Fibroblast of skin of left biceps (primary cell): ENCODE measurements at regions not wholly inside any gene's neighbourhood (a gene's known extent, or its start where the extent isn't known, plus 50 kb on each side); places are given as distances from the start of the nearest gene placed in this dataset.
"Not testable (repeated sequence)": the region's sequence is repeated elsewhere in the genome, so short reads cannot be mapped to it uniquely, and the experiment has no call there.

ENCODE experiments used
- DNase-seq, 2 experiments: peaks; one replicate each; pipeline ENCODE4 v3.0.0-alpha.2; 2013; ENCODE audit warnings: low read depth in 2 of 2

GRCh38 chr5:9852671-9853070, 222.5 kb upstream of the TAS2R1 start:
- peak; percentile 13 to 21 for DNase-seq

GRCh38 chr5:9851458-9851857, 221.3 kb upstream of the TAS2R1 start:
- peak; percentile 64 to 69 for DNase-seq

- no peak for DNase-seq
Observed at GRCh38 chr5:9850456-9850855, 220.3 kb upstream of the TAS2R1 start.

GRCh38 chr5:9847631-9848030, 217.5 kb upstream of the TAS2R1 start:
- DNase-seq: no peak

- DNase-seq: no peak
Observed at GRCh38 chr5:9845185-9845584, 215.0 kb upstream of the TAS2R1 start.

- DNase-seq: no peak
Observed at GRCh38 chr5:9841516-9842170, 211.5 kb upstream of the TAS2R1 start.

- no peak for DNase-seq
Observed at GRCh38 chr5:9838916-9839315, 208.8 kb upstream of the TAS2R1 start.

GRCh38 chr5:9834871-9835770, 205.0 kb upstream of the TAS2R1 start:
- no peak for DNase-seq

GRCh38 chr5:9833871-9834270, 203.7 kb upstream of the TAS2R1 start:
- DNase-seq: no peak

- no peak for DNase-seq
Observed at GRCh38 chr5:9832921-9833320, 202.8 kb upstream of the TAS2R1 start.

- no peak for DNase-seq
Observed at GRCh38 chr5:9831823-9832222, 201.7 kb upstream of the TAS2R1 start.

- no peak for DNase-seq
Observed at GRCh38 chr5:9830184-9830583, 200.0 kb upstream of the TAS2R1 start.

GRCh38 chr5:9829621-9830020, 199.5 kb upstream of the TAS2R1 start:
- no peak for DNase-seq

GRCh38 chr5:9820691-9821449, 190.7 kb upstream of the TAS2R1 start:
- DNase-seq: peak; percentile 22 to 23

GRCh38 chr5:9818340-9818845, 188.2 kb upstream of the TAS2R1 start:
- no peak for DNase-seq

GRCh38 chr5:9817819-9818218, 187.7 kb upstream of the TAS2R1 start:
- no peak for DNase-seq

GRCh38 chr5:9815051-9815450, 184.9 kb upstream of the TAS2R1 start:
- DNase-seq: no peak

- no peak for DNase-seq
Observed at GRCh38 chr5:9813305-9813704, 183.2 kb upstream of the TAS2R1 start.

GRCh38 chr5:9807366-9807765, 177.2 kb upstream of the TAS2R1 start:
- not testable (repeated sequence) for DNase-seq

GRCh38 chr5:9801908-9802307, 171.8 kb upstream of the TAS2R1 start:
- no peak for DNase-seq

- DNase-seq: no peak
Observed at GRCh38 chr5:9799606-9800005, 169.5 kb upstream of the TAS2R1 start.

GRCh38 chr5:9790276-9790675, 160.1 kb upstream of the TAS2R1 start:
- no peak for DNase-seq
